Osteoblast (primary cell): ENCODE measurements at regions not wholly inside any gene's neighbourhood (a gene's known extent, or its start where the extent isn't known, plus 50 kb on each side); places are given as distances from the start of the nearest gene placed in this dataset.
A peak's percentile ranks its signal among the peaks of the same experiment; 100 is the strongest.

Experiments
- DNase-seq: peaks from one replicate; pipeline ENCODE4 v3.0.0; 2011; ENCODE audit warnings: low spot score, mixed read lengths; ENCODE audit not compliant: insufficient read length; ENCODE audit errors: missing footprints
- H2AFZ ChIP-seq: 2 replicates; pipeline ENCODE4 v1.6.0; 2011; ENCODE audit warnings: mild to moderate bottlenecking, low read length
- H3K27ac ChIP-seq: 2 replicates; pipeline ENCODE4 v1.5.1; 2011; ENCODE audit warnings: mild to moderate bottlenecking, low read depth, low read length, moderate library complexity
- H3K27me3 ChIP-seq: 2 replicates; pipeline ENCODE4 v1.6.0; 2012; ENCODE audit warnings: mild to moderate bottlenecking, control low read depth, inconsistent platforms, low read length, moderate library complexity; ENCODE audit not compliant: insufficient read depth
- H3K36me3 ChIP-seq: 2 replicates; pipeline ENCODE4 v1.5.1; 2011; ENCODE audit warnings: mild to moderate bottlenecking, low read length, control low read depth, moderate library complexity; ENCODE audit not compliant: insufficient read depth
- H3K4me1 ChIP-seq: 2 replicates; pipeline ENCODE4 v1.5.1; 2011; ENCODE audit warnings: mild to moderate bottlenecking, low read length, control low read depth, moderate library complexity; ENCODE audit not compliant: insufficient read depth
- H3K4me2 ChIP-seq: 2 replicates; pipeline ENCODE4 v1.6.0; 2011; ENCODE audit warnings: mild to moderate bottlenecking, low read length; ENCODE audit not compliant: insufficient read depth
- H3K4me3 ChIP-seq: fragments of 200-600 bp; sonication (generic); 3 replicates; pipeline ENCODE4 v1.5.1; 2012; ENCODE audit warnings: mild to moderate bottlenecking, low read length, inconsistent platforms; ENCODE audit not compliant: insufficient read depth
- H3K79me2 ChIP-seq: 2 replicates; pipeline ENCODE4 v1.6.0; 2012; ENCODE audit warnings: mild to moderate bottlenecking, low read length, control low read depth, inconsistent platforms; ENCODE audit not compliant: insufficient read depth
- H3K9me3 ChIP-seq: 2 replicates; pipeline ENCODE4 v1.5.1; 2011; ENCODE audit warnings: low read depth, low read length, control low read depth
- H4K20me1 ChIP-seq: 2 replicates; pipeline ENCODE4 v1.6.0; 2012; ENCODE audit warnings: mild to moderate bottlenecking, low read length, control low read depth; ENCODE audit not compliant: insufficient read depth
- CTCF ChIP-seq: IDR thresholded peaks from 2 replicates; pipeline ENCODE4 v1.5.1; 2011; ENCODE audit warnings: mild to moderate bottlenecking, low read depth, low read length, moderate library complexity; ENCODE audit errors: extremely low read depth

- TF ChIP-seq CTCF: no peak
- H2AFZ ChIP-seq: no peak overlapping the region
- no peaks in the 10 kb centered on the region for H3K79me2 ChIP-seq
- H4K20me1 ChIP-seq: no peaks in the 10 kb centered on the region
- peaks cover 3% of the 10 kb centered on the region for H3K9me3 ChIP-seq
- H3K27ac ChIP-seq: no peak overlapping the region
- no peaks in the 10 kb centered on the region for H3K36me3 ChIP-seq
- no peak overlapping the region for H3K4me2 ChIP-seq
- peak; percentile 61 for DNase-seq
- H3K4me1 ChIP-seq: no peaks in the 10 kb centered on the region
- no peak overlapping the region for H3K4me3 ChIP-seq
- H3K27me3 ChIP-seq: no peaks in the 10 kb centered on the region
These were observed 60.8 kb upstream of the IRX4 start for GRCh38 chr5:1943481-1943880.

GRCh38 chr5:1942630-1943029 lies 59.9 kb upstream of the IRX4 start:
- no peak overlapping the region for H3K4me2 ChIP-seq
- no peak for DNase-seq

GRCh38 chr5:1942158-1942557 lies 59.4 kb upstream of the IRX4 start:
- no peaks in the 10 kb centered on the region for H3K79me2 ChIP-seq
- H3K4me1 ChIP-seq: no peaks in the 10 kb centered on the region
- H3K36me3 ChIP-seq: no peaks in the 10 kb centered on the region
- H3K4me3 ChIP-seq: no peak overlapping the region
- no peak overlapping the region for H3K4me2 ChIP-seq
- no peak overlapping the region for H2AFZ ChIP-seq
- no peak for DNase-seq
- TF ChIP-seq CTCF: no peak
- no peaks in the 10 kb centered on the region for H3K27me3 ChIP-seq
- peaks cover 3% of the 10 kb centered on the region for H3K9me3 ChIP-seq
- no peaks in the 10 kb centered on the region for H4K20me1 ChIP-seq
- no peak overlapping the region for H3K27ac ChIP-seq

More at GRCh38 chr5:1942630-1943029, 59.9 kb upstream of the IRX4 start:
- Histone ChIP-seq H3K79me2 (no peaks in the 10 kb centered on the region), H3K27ac (no peak overlapping the region), H3K27me3 (no peaks in the 10 kb centered on the region), H4K20me1 (no peaks in the 10 kb centered on the region), H2AFZ (no peak overlapping the region), H3K4me3 (no peak overlapping the region), H3K9me3 (peaks cover 3% of the 10 kb centered on the region), H3K36me3 (no peaks in the 10 kb centered on the region), H3K4me1 (no peaks in the 10 kb centered on the region)
- no peak for TF ChIP-seq CTCF

- Histone ChIP-seq H2AFZ (no peak overlapping the region), H3K4me1 (no peaks in the 10 kb centered on the region), H3K36me3 (no peaks in the 10 kb centered on the region), H3K9me3 (peaks cover 3% of the 10 kb centered on the region), H3K27me3 (no peaks in the 10 kb centered on the region), H4K20me1 (no peaks in the 10 kb centered on the region), H3K79me2 (no peaks in the 10 kb centered on the region), H3K4me2 (no peak overlapping the region), H3K27ac (no peak overlapping the region), H3K4me3 (no peak overlapping the region)
- TF ChIP-seq CTCF: no peak
- DNase-seq: no peak
These were observed 56.5 kb upstream of the IRX4 start for GRCh38 chr5:1939256-1939655.
